IPS-NIHi11 (cell line): ENCODE measurements at regions not wholly inside any gene's neighbourhood (a gene's known extent, or its start where the extent isn't known, plus 50 kb on each side); places are given as distances from the start of the nearest gene placed in this dataset.
"Not testable (repeated sequence)": the region's sequence is repeated elsewhere in the genome, so short reads cannot be mapped to it uniquely, and the experiment has no call there.

Experiments used
- DNase-seq: peaks from one replicate; pipeline ENCODE4 v3.0.0; 2012; ENCODE audit warnings: mixed read lengths, low spot score

DNA sequence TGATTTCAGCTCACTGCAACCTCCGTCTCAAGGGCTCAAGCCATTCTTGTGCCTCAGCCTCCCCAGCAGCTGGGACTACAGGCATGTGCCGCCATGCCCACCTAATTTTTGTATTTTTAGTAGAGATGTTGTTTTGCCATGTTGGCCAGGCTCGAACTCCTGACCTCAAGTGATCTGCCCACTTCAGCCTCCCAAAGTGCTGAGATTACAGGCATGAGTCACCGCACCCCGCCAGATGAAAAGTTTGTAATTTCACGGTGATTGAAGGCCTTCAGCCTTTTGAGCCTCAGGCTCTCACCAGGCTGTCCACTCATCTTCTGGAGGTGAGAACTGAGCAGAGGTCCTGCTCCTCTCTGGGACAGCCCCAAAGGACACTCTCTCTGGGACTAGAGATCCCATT, 103.2 kb downstream of the HIF1AN start:
- DNase-seq: not testable (repeated sequence)

DNA sequence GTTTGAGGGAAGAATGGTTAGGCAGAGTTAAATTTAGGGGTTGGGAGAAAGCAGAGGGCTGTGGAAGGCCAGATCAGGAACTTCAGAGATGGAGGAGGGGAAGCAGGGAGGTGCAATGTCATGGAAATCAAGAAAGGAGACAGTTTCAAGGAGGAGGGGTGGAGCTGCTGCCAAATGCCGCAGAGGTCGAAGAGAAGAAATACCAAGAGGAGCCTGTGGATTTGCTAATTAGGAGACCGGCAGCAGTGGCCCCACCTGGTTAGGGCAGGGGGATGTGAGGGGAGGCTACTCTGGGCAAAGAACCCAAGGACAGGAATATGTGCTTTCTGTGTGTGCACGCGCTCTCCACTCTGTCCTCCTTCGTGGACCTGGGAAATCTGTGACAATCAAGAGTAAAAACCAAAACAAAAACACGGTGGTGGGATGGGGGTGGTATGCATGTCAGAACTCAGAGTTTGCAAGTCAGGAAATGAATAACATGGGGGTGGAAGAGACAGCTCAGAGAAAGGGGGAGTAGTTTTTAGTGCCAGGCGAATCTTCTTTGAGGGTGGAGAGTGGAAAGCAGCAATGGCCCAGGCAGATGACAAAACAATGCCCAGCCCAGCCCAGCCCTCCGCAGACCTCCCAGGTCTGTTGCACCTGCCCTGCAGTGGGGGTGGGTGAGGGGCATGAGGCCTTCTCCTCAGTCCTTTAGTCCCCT, 102.9 kb upstream of the PAX2 start:
- peak; percentile 71 for DNase-seq

DNA sequence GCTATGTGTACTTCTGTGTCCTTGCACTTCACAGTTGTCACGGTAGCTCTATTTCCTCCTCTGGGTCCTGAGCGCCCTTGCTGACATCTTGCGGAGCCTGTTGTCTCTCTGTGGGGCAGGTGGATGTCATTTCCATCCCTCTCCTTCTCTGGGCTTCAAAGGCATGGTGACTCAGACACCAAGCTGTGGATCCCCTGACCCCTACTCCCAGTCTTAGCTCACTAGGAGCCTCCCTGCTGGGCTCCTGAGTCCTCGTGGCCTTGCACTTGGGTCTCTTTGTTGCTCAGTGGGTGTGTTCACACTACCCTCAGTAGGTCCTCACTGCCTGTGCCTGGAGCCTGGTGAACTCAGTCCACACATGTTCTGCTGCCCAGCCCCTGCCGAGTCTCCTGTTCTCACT, 100.3 kb upstream of the PAX2 start:
- no peak for DNase-seq

DNA sequence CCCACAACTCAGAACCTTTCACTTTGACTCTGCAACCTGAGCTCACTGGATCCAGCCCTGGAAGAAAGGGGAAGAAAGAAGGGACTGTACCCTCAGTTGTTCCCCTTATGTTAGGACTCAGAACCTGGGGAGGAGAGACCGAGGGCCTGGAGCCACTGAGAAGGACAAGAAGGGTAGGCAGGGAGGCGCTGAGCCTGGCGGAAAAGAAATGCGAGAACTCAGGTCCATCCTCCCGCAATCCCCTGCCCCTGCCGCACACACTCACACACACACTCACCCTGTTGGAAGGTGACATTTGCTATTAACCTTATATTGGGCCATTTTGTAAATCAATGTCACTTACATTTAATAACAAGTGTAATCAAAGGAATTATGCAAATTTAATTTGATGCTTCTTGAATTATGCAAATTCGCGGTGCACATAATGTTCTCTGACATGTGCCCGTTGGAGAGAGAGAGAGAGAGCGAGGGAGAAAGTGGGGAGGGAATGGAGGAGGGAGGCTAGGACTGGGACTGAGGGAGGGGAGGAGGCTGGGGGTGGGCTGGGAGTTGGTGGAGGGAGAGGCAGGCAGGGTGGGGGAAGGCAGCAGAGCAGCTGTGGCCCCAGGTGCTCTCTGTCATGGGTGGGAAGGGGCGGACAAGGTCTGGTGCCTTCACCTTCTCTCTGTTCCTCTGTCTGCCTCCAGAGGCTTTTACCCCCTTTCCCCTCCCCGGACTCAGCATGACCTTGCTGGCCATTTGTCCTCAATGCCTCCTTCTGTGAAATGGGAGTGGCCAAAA, 99.6 kb upstream of the PAX2 start:
- no peak for DNase-seq

DNA sequence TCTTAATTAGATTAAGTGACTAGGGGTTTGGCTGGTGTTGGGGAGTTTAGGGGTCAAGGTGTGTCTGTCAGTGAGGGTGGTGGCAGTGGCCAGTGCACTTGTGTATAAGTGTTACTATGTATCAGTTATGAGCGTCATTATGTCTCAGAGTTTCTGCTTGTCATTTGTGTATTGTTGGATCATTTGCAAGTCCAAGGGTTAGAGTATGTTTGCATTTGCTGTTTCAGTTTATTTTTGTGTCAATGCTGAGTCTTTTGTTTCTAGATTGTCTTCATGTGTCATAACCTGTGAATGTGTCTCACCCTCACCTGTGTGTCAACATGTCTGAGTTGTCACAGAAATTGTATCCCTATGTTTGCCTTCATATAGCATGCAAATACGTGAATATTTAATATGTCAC, 97.5 kb upstream of the PAX2 start:
- DNase-seq: no peak

DNA sequence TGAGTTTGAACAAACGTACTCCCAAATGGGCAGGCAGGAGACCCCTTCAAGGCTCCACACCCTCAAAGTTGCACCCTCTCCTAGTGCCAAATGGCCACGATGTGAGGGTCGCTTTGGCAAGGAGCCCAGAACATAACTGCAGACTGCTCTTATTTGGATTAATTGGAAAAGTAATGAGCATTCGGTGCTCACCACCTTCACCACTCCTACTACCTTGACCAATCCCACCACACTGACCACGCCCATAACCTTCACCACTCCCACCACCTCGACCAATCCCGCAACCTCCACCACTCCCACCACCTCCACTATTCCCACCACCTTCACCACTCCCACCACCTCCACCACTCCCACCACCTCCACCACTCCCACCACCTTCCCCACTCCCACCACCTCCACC, 94.7 kb upstream of the PAX2 start:
- no peak for DNase-seq

DNA sequence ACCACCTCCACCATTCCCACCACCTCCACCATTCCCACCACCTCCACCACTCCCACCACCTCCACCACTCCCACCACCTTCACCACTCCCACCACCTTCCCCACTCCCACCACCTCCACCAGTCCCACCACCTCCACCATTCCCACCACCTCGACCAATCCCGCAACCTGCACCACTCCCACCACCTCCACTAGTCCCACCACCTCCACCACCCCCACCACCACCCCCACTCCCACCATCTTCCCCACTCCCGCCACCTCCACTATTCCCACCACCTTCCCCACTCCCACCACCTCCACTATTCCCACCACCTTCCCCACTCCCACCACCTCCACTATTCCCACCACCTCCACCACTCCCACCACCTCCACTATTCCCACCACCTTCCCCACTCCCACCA, 94.3 kb upstream of the PAX2 start:
- DNase-seq: not testable (repeated sequence)

DNA sequence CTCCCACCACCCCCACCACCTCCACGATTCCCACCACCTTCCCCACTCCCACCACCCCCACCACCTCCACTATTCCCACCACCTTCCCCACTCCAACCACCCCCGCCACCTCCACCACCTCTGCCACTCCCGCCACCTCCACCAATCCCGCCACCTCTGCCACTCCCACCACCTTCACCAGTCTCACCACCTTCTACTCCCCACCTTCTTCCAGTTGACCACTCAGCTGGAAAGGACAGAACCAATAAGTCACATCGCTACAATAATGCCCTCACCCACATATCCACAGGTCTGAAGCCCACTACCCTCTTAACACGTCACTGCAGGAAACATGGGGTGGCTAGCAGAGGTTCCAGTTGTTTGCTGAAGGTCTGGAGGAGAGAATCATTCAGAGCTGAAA, 93.5 kb upstream of the PAX2 start:
- DNase-seq: no peak

DNA sequence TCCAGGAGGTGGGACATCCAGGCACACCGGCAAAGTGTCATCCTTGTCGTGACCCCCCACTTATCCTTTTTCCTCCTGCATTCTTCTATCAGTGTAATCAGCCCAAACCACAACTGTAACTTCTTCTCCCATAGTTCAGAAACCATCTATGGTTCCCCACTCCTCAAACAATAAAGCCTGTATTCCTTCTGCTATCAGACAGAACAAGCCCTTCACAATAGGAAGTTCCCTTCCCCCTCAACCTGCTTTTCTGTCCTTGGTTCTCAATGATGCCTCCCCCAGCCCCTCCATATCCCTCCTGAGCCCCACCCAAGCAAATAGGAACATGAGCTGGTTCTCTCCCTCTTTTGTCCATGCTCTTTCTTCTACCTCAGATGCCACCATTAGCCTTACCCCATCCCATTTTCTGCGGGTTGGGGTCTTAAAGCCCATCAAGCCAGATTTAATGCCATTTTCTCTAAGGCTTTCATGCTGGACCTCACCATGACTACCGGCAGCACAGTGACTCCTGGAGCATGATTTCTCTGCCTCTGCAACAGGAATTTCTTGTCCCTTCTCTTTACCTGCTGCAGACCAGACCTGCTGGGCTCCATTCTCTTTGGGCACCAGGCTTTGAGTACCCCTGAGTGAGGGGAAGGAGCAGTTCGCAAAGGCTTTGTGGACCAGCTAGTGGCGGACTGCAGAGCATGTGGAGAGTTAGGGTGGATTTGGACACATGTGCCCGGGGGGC, 92.8 kb upstream of the PAX2 start:
- DNase-seq: no peak

DNA sequence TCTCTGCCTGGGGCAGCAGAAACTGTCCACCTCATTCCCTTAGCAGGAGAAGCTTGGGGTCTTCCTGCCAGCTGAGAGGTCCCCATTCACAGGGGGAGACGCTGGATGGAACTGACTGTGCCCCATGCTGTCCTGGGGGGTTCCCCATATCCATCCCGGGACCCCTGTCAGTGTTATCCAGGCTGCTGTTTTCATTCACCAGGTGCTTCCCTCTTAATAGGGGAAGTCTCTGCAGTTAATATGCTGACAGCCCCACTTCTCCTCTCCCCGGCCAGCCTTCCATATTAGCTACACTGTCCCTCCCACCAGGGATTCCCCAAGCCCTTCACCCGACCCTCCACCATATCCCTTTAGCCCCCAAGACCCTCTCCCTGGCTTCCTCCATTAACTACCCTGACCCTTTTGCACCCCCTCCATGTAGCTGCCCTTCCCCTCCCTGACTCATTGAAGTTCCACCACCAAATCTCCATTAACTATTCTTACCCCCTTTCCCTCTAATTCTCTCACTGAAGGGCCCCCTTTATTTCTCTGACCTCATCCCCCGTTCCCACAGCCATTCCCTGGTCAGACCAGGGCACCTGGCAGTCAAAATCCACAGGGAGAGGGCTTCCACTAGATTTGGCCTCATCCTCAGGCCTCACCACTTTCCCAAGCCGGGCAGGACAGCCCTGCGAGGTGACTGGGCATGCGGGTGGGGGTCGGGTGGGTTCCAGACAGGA, 92.0 kb upstream of the PAX2 start:
- DNase-seq: no peak

DNA sequence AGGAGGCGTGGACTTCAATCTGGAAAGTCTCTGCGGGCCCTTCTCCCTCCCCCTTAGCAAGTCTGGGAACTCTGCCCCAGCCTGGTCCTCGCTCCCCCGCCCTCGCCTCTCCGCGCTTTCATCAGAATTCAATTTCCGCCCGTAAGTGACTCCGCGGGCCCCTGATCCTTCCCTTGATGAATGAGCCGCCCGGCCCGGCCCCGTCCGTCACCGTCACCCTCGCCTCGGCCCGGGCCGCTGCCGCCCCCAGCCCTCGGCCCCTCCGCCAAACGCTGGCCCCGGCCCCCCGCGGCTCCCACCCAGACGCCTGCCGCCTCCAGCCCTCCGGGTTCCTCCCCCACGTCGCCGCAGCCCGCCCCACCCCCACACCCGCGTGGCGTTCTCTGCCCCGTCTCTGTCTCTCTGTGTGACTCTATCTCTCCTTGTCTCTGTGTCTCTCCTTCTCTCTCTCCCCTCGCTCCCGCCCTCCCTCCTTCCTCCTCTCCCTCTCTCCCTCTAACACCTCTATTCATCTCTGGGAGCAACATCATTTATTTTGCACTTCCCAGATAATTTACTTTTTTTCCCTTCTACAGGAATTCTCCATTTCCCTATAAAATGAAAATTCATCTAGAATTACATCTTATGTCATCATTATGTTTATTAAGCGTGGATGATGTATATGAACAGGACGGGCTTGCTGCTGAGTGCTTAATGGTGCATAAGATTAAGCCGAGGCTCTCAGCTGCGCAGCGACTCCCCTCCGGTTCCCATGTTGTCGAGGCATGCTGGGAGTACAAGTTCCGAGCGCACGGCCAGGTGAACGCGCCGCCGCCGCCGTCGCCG, 91.2 kb upstream of the PAX2 start:
- peak; percentile 61 for DNase-seq

DNA sequence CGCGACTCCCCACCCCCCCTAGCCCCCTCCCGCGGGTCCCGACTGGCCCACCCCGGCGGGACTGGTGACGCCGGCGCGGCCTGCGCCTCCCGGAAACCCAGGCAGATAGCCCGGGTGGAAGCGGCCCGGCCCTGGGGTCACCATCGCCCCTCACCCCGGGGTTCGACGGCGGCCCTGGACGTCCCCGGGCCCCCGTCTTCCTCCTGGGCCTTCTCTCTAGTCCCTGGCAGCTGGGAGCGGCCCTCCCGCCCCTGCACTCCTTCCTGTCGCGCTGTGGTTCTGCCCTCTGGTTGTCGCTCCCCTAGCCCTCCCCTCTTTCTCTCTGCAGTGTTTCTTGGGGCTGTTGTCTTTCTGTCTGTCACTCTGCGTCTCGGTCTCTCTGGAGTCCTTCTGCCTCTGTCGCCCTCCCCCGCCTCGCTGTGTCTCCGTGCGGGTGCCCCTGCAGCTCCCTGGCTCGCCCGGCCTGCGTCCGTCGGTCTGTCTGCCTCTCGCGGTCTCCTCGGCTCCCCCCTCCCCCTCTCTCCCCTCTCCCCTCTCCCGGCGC, 90.5 kb upstream of the PAX2 start:
- DNase-seq: peak; percentile 62

DNA sequence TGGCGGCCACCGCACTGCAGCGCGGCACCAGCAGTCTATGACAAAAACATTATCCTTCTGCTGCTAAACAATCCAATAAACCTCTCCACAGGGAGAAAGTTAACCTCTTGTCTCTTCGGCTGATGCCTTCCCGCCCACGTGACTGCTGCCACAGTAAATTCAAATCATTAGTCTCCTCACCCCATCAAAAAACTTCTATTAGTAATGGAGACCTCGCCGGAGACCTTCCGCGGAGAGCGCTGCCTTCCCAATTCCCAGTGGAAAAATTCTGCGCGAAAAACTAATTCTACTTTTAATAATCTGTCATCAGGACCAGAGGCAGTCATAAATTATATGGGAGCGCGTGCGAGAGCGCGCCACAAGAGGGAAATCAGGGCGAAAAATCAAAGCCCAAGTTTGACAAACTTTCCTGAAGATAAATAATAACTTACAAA, 90.0 kb upstream of the PAX2 start:
- DNase-seq: no peak

DNA sequence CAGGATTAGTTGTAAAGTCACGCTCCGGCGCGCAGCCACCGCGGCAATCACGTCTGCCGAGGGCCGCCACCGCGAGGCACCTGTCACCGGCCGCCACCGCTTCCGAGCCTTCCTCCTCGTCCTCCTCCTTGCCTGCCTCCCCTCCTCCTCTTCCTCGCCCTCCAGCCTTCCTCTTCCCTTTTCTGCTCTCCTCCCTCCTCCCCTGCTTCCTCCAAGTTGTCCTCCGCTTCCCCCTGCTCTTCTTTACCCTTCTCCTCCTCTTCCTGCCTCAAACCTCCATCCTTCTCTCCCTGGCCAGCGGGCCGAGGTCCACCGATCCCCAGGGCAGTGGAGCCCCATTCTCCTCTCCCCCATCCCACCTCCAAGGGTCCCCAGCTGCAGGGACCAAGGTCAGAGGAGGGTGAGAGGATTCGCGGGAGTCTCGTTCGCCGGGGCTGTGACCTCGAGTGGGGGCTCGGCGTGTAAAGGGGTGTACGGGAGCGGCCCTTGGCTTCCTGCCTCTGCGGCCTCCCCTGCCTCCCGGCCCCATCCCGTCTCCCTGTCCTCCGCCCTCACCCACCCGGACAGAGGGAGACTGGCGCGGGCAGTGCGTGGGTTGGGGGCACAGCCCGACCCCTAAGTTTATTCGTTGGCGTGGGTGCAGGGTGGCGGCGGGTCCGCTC, 89.5 kb upstream of the PAX2 start:
- DNase-seq: peak; percentile 41

DNA sequence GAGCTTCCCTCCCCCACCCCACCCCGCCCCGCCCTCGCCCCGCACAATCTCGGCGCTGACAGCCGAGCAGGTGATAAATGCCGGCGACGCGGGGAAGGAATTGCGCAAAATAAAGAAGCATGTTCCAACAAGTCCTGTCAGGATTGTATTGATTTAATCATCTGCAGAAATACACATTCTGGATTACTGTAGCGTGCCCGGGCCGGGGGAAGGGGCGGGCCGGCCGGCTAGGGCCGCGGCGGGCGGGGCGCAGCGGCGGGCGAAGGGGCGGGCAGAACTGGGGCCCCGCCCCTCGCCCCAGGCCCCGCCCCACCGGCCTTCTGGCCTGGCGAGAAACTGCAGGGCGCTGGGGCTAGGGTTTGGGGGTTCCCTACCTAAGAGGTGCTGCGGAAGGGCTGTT, 88.9 kb upstream of the PAX2 start:
- DNase-seq: peak; percentile 94

DNA sequence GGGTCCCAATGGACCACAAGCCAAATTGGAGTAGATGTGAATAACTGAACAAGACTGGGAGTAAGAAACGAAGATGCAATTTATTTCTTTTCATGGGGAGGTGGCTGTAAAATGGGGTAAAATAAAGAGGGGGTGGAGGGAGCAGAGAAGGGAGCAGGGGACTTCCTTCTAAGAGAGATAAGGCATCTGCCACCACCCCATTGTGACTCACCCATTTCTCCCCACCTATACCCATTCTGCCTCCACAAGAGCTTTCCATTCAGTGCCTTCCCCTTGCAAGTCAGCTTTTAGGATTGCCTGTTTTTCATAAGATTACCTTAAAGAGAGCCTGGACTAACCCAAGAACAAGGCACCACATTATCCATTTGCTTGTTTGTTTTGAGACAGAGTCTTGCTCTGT, 87.1 kb upstream of the PAX2 start:
- no peak for DNase-seq

DNA sequence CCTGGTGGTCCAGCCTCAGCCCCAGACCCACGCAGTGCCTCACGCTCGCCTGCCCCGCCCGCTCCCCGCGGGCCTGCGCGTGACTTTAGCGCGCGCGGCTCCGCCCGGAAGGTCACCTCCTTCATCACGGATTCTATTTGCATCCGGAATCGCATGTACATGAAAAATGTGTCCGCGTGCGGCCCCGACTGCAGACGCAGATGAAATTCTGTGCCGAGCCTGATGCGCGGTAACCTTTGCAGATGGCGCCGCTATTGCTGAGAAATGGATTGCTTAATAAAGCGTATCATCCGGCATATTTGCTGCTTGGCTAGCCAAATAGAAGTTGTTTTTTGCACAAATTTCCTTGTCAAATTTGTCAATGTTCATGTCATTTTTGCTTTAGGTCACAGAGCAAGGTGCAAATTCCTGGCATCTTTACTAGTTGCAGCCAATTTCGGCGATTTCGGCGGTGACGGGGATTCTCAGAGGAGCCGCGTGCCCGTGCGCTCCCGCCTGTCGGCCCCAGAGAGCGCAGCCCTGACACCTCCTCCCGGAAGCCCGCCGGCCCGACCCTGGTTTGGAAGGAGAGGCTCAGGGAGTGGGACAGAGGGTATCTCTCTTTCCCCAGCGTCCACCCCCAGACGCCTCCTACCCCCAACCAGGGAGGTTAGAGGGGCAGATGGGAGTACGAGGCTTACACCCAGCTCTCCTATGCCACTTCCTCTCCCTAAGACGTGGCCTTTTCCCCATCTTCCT, 85.9 kb upstream of the PAX2 start:
- DNase-seq: peak; percentile 42

DNA sequence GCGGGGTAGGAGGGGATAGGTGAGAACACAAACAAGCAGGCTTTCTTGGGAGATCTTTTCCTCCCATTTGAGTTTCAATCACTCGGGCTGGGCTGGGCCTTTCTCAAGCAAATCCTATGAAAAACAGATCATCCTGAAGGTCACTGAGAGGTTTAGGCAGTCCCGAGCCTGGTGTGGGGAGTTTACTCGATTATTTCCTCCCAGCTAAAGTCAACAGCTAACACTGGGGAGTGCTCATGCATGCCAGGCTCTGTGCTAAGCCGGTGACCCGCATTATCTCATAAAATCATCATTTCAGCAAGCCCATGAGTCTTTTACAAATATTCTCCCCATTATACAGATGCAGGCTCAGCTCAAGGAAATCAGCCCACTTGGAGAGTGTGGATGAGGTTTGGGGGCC, 85.0 kb upstream of the PAX2 start:
- DNase-seq: no peak

DNA sequence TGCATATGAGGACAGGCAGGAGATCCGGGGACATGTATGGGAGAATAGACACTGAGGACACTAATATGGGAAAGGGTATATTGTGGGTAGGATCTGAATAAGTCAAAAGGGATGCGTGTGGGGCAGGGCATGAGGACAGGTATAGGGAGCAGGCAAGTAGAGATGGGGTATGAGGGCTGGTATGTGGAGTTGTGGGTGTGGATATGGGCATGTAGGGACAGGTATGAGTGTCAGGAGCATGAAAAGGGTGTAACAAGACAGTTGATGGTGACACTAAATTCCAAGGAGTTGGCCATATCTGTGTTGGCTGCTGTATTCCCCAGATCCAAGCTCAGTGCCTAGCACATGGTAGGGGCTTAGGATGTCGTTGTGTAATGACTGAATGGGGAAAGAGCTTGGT, 84.4 kb upstream of the PAX2 start:
- DNase-seq: no peak

DNA sequence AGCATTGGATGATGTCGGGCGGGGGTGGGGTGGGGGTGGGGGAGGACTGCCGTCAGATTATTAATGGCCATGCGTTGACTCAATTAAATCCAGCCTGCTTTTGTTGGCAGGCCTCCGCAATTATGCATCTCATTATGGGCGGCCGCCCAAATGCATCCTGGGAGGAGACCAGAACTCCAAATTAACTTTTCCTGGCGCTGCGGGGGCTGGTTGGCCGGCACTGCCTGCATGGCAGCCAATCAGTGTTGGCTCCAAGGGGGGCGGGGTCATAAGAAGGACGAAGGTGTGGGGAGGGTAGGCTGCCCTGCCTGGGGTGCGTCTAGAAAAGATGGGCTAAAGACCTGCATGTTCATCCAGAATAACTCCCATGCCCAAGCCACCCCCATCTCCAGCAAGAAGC, 83.9 kb upstream of the PAX2 start:
- DNase-seq: peak; percentile 53
